ENCODE measurements at regions not wholly inside any gene's neighbourhood (a gene's known extent, or its start where the extent isn't known, plus 50 kb on each side); places are given as distances from the start of the nearest gene placed in this dataset.

DNA sequence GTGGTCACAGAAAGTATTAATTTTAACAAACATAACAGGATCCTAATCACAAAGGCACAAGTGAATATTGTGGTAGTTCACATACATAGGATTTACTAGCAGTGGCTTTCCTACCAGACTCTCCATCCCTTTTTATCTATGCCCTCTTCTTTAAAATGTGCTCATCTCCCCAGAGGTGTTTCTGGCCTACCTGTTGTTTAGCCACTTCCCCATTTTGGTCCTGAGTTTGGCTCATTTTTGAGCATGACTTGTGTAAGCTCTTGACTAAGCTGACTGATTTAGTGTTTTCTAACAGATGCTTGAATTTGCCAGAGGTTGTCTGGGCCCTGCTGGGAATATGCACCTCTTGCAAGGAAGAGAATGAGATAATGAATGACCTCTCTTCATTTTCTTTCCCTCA is 517.7 kb upstream of the CLINT1 start:
- no peak for TF ChIP-seq POLR2A (IDR thresholded peaks at IDR 0.05)
- TF ChIP-seq, protein P1, sequence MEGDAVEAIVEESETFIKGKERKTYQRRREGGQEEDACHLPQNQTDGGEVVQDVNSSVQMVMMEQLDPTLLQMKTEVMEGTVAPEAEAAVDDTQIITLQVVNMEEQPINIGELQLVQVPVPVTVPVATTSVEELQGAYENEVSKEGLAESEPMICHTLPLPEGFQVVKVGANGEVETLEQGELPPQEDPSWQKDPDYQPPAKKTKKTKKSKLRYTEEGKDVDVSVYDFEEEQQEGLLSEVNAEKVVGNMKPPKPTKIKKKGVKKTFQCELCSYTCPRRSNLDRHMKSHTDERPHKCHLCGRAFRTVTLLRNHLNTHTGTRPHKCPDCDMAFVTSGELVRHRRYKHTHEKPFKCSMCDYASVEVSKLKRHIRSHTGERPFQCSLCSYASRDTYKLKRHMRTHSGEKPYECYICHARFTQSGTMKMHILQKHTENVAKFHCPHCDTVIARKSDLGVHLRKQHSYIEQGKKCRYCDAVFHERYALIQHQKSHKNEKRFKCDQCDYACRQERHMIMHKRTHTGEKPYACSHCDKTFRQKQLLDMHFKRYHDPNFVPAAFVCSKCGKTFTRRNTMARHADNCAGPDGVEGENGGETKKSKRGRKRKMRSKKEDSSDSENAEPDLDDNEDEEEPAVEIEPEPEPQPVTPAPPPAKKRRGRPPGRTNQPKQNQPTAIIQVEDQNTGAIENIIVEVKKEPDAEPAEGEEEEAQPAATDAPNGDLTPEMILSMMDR (IDR thresholded peaks at IDR 0.05): no peak
